NCI-H2227 treated with DMSO at 0.1 percent for 48 hours (cell line): ENCODE measurements at regions not wholly inside any gene's neighbourhood (a gene's known extent, or its start where the extent isn't known, plus 50 kb on each side); places are given as distances from the start of the nearest gene placed in this dataset.

Experiments used
- DNase-seq: peaks from one replicate; lab custom pipeline; 2025; lab: John Stamatoyannopoulos, UW

- DNase-seq, result no peak
Observed at GRCh38 chr18:45312555-45313126, 302.6 kb upstream of the SLC14A2 start.

- DNase-seq, result no peak
Observed at GRCh38 chr18:45316127-45316526, 299.1 kb upstream of the SLC14A2 start.

GRCh38 chr18:45317948-45318640, 297.2 kb upstream of the SLC14A2 start:
- DNase-seq, result no peak

GRCh38 chr18:45320724-45321123, 294.6 kb upstream of the SLC14A2 start:
- no peak for DNase-seq

GRCh38 chr18:45321520-45321919, 293.8 kb upstream of the SLC14A2 start:
- DNase-seq, result peak; percentile 70

- DNase-seq, result no peak
Observed at GRCh38 chr18:45322343-45322742, 292.9 kb upstream of the SLC14A2 start.

- no peak for DNase-seq
Observed at GRCh38 chr18:45324101-45324494, 291.2 kb upstream of the SLC14A2 start.

GRCh38 chr18:45324495-45325113, 290.7 kb upstream of the SLC14A2 start:
- no peak for DNase-seq

GRCh38 chr18:45325778-45326177, 289.5 kb upstream of the SLC14A2 start:
- DNase-seq, result no peak

GRCh38 chr18:45326505-45326904, 288.8 kb upstream of the SLC14A2 start:
- no peak for DNase-seq

- DNase-seq, result no peak
Observed at GRCh38 chr18:45328296-45328695, 287.0 kb upstream of the SLC14A2 start.

- DNase-seq, result no peak
Observed at GRCh38 chr18:45328811-45329210, 286.5 kb upstream of the SLC14A2 start.

- no peak for DNase-seq
Observed at GRCh38 chr18:45329316-45329715, 286.0 kb upstream of the SLC14A2 start.

GRCh38 chr18:45330170-45330594, 285.1 kb upstream of the SLC14A2 start:
- no peak for DNase-seq

GRCh38 chr18:45332871-45333270, 282.4 kb upstream of the SLC14A2 start:
- peak; percentile 7 for DNase-seq

- no peak for DNase-seq
Observed at GRCh38 chr18:45334191-45334590, 281.1 kb upstream of the SLC14A2 start.

- DNase-seq, result no peak
Observed at GRCh38 chr18:45335282-45336043, 279.8 kb upstream of the SLC14A2 start.

- no peak for DNase-seq
Observed at GRCh38 chr18:45336448-45336847, 278.8 kb upstream of the SLC14A2 start.

GRCh38 chr18:45337477-45337876, 277.8 kb upstream of the SLC14A2 start:
- no peak for DNase-seq

GRCh38 chr18:45339810-45340550, 275.3 kb upstream of the SLC14A2 start:
- DNase-seq, result no peak

GRCh38 chr18:45340884-45341283, 274.4 kb upstream of the SLC14A2 start:
- no peak for DNase-seq

GRCh38 chr18:45341454-45341853, 273.8 kb upstream of the SLC14A2 start:
- DNase-seq, result no peak
